G401.6 (cell line): ENCODE measurements at regions not wholly inside any gene's neighbourhood (a gene's known extent, or its start where the extent isn't known, plus 50 kb on each side); places are given as distances from the start of the nearest gene placed in this dataset.

Source experiments
- FAIRE-seq: peaks from 2 replicates; lab custom pipeline; 2012; peaks lifted over from hg19 to GRCh38; lab: Jason Lieb, UNC

DNA sequence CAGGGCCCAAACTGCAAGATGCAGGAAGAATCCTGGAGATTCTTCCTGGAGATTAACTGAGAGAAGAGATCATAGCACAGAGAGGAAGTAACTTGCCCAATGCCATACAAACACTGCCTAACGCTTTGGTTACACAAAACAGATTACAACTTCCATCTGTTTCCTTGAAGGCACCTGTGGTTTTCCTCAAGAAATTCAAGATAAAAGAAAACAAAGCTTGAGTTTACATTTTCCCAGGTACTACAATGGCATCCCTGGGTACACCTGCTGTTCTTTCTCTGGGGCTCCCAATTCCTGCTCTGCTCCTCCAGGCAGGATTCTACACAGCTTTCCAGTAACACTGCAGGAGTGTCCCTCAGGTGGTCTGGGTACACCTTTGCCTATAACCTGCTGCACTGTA is 781.9 kb upstream of the ID2 start:
- no peak for FAIRE-seq

DNA sequence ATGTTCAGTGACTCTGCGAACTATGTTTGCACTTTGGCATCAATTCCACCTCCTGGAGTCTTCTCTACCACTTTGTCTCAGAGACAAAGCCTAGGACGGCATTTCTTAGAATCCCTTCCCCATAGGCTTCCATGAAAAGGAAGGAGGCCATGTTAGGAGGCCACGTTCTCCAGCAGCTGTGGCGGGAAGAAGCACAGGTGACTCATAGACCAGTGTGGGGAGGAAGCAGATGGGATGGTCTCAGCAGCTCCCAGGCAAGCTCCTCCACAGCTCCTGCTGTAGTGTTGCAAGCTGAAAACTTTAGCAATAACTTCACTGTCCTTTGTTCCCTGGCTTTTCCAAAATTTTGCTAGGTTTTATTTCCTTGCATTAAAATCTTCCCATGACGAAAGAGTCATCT is 781.3 kb upstream of the ID2 start:
- no peak for FAIRE-seq

DNA sequence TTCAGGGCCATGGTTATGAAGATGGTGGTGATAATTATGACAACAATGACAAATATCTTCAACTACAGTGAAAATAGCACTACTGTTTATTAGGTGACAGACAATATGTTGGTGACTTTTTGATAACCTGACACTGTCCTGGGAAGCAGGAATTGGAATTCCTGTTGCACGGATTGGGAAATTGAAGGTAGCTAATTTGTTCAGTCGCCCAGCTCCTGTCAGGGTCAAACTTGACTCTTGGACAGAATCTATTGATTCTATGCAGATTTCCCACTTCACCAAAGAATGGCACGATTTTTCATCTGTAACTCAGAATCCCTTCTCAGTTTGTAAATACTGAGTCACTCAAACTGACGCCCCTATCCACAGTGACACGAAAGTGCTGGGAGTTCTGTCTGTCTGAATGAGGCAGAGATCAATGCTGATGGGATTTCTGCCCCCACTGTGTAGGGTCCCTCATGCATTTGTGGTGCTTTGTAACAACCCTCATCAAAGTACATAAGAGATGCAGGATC is 779.5 kb upstream of the ID2 start:
- no peak for FAIRE-seq

DNA sequence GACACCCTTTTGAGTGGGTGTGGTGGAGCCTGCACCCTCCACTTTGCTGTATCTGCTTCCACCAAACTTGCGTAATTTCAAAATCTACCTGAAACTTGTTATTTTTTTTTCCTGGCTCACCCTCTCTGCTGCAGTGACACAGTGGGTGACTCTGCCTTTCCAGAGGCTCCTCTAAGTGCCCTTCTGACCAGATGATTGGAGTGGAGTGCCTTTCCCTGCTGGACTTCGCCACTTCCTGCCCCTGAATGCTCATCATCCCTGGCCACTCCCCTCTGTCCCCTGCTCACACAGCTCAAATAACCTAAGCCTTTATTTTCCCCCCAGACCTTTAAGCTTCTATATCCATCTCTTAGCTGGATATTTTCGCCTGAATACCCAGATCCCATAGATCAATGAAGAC is 777.5 kb upstream of the ID2 start:
- no peak for FAIRE-seq

DNA sequence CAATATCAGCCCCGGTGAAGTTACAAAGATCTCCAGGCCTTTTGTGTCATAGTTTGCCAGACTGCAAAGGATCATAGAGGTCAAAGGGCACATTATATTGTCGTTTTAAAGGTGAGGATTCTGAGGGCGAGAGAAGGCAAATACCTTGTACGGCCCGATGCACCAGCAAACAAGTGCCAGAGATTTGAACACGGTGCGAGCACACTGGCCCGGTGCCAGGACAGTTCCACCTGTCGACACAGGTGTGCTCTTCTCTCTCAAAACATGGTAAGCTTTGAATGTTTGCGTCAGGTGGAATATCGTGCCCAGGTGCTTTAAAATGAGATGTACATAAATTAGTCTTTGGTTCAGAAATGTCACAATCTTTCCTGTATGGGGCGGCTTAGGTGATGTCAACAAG is 776.1 kb upstream of the ID2 start:
- FAIRE-seq = no peak

- FAIRE-seq = no peak
These were observed 775.4 kb upstream of the ID2 start for GRCh38 chr2:7906431-7906830.

- FAIRE-seq = no peak
These were observed 774.8 kb upstream of the ID2 start for GRCh38 chr2:7907041-7907440.

DNA sequence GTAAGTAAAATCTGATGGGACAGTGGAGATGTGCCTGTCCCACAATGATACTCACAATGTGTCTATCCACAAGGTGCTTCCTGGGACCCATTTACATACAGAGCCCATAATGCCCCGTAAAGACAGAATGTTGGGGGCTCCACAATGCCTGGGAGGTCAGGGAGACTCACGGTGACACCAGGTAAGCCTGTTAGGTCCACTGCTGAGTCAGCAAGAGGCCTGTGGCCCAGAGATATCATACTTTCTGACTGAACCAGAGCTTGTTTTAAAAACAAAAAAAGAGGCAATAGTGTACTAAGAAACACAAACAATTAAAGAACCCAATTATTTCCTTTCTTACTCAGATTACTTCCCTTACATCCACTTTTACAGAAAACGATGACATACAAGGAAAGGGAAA is 771.1 kb upstream of the ID2 start:
- FAIRE-seq = no peak

DNA sequence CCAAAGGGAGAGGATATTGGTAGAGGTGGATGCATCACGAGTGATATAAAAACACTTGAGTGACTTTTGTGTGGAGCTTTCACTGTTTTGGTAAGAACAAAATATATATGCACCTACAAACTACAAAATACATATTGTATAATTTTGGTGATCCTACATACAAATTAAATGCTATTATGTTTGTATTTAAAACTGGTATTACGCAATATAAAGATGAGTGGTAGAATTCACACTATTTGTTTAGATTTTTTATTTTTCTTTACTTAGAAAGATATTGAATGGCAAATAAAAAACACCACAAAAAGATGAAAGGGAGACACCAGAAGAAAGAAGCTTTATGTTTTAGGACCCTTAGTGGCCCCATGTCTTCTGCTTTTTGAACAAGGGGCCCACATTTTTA is 770.7 kb upstream of the ID2 start:
- FAIRE-seq = no peak

DNA sequence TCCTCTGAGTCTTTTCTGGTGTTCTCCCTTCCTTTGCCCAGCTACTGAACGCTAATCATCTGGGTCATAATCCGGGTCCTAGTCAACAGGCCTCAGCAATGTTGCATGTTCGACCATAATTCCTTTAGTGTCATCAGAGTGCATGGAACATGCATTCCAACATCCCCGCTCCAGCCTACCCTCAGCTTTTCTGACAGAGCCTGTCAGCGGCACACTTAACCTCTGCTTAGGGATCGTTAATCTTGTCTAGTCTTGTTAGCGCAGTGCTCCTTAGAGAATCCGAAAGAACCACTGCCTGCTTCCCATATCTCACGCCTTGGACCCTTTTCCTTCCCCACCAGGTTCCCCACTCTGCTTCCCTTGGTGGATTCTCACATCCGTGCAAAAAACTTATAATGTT is 767.9 kb upstream of the ID2 start:
- FAIRE-seq = no peak

- no peak for FAIRE-seq
These were observed 766.4 kb upstream of the ID2 start for GRCh38 chr2:7915302-7916091.

DNA sequence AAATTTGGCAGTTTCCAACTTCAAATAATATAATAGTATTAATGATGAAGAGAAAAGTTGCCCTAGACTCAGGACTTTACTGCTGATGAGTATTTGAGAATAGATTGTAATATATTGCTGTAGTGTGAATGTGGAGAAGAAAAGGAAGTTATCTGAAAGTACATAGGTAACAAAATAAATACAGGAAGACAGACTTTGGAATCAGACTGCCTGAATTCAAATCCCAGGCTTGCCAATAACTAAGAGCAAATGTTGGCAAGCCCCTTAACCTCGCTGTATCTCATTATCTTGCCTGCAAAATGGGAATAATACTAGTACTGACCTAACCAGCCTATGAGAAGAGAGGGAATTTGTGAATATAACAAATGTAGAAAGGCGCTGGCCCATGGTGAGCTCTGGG is 765.2 kb upstream of the ID2 start:
- FAIRE-seq = no peak

DNA sequence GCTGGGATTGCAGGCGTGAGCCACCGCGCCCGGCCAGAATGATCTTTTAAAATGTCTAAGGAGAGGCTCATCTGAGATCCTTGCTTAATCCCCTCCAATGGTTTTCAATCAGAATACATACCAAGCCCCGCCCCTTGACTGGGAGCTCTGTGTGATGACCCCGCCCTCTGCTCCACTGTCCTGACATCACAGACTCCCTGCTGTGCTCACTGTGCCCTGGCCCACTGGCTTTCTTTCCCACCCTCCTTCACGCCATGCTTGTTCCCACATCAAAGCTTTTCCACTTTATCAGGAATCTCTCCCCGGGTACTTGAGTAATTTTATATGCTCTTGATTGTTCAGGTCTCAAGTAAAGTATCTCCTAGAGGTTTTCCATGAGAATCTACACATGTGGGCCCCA is 762.3 kb upstream of the ID2 start:
- FAIRE-seq = no peak

- no peak for FAIRE-seq
These were observed 757.7 kb upstream of the ID2 start for GRCh38 chr2:7924023-7924762.

DNA sequence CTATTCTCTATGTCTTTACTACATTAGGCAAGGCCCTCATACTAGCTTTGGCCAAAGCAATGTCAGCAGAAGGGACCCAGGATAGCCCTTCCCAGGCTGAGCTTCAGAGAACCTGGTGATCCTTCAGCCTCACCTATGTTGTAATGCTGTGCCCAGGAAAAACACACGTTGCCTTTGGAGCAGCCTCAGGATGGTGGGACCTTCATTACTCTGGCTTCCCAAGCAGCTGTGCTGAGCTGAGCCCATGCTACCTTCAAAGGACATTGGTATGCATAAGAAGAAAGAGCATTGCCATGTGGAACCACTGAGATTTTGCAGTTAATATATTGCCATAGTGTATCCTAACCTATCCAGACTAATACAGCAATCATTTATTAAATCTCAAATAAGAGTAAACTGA is 756.4 kb upstream of the ID2 start:
- FAIRE-seq = no peak

- FAIRE-seq = no peak
These were observed 754.2 kb upstream of the ID2 start for GRCh38 chr2:7927691-7928090.

DNA sequence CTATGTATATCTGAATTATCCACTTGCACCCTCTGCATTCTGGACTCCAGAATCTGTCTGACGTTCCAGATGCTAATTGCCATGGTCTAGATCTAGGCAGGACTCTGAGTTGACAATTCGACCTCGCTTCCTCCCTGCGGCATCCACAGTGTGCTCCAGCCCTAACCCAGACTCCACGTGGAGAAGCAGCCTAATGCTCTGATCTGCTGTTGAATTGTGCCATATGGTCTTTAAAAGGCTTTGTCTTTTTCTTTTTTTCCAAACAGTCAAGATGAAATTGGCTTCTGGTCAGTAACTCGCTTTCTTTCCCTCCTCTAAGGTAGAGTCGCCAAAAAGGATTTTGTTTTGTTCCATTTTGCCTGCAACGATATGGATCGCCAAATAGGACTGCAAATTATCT is 752.6 kb upstream of the ID2 start:
- no peak for FAIRE-seq

DNA sequence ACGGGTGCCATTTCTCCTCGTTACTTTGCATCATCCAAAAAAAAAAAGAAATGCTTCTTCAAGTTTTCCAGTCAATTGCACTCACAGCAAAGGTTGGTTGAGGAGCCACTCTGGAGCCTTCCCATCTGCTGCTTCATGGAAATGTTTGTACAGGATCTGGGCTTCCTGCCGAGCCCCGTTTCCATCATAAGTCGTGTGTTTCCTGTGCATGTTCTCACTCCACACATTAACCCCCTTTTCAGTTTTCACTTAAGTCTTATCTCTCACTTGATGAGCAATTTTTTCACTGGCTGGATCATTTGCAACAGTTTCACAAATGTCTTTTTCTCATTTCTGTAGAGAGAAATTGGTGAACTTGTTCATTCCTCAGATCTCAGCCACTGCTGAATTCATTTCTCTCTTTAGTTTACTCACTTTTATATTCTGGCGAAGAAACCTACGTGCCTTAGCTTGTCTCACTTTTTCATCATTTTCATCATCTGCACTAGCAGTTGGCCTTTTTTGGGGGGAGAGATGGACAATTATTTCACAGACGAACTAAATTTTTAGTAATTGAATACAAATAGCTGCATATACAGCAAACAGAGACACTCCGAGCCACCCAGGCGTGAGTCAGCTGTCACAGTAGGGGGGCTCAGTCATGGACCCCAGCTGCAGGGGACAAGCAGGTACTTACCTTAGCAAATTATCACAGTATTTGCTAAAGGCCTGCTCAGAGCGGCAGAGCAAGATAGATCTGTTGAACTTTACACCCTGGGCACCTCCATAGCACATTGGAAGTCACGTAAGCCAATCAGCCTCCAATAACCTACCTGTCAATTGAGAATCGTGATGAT is 750.8 kb upstream of the ID2 start:
- no peak for FAIRE-seq

DNA sequence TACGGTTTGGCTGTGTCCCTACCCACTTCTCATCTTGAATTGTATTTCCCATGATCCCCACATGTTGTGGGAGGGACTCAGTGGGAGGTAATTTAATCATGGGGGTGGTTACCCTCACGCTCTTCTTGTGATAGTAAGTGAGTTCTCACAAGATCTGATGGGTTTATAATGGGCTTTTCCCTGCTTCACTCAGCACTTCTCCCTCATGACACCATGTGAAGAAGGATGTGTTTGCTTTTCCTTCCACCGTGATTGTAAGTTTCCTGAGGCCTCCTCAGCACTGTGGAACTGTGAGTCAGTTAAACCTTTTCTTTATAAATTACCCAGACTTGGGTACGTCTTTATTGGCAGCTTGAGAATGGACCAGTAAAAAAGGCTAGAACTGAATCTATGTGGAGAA is 750.0 kb upstream of the ID2 start:
- FAIRE-seq = no peak

GRCh38 chr2:7933672-7934071 is 748.2 kb upstream of the ID2 start:
- no peak for FAIRE-seq

DNA sequence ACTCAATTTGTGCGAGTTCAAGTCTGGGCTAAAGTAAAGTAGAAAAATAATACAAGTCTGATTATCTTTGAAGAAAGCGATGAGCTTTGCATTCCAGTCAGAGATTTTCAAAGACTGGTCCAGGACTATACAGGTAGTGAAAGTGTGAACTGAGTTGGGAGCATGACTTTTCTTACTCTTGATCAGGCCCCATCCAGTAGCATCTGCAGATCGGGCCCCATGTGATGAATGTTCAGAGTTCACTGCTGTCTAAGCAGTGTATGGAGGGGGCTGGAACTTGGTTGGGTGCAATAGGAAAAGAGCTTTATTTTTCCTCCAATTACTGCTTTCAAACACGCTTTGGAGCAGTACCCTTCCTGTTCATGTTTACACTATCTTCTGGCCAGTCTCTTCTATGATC is 747.4 kb upstream of the ID2 start:
- no peak for FAIRE-seq

GRCh38 chr2:7937082-7937481 is 744.8 kb upstream of the ID2 start:
- FAIRE-seq = no peak

DNA sequence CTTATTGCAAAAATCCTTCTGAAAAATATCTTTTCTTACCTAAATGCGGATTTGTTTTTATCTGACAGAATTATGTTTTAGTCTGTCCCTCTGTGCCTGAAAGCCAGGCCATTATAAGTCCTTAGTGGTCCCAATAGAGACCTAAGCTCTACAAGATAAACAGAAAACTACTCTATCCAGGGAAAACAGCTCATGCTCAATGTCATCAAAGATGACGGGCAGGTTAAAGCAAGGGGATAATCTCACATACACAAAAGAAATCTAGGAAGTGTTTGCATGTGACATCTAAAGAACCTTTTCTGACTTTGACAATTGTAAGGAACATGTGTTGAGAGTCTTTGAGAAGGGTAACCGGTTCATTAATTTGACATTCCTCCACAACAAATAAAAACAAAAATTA is 741.1 kb upstream of the ID2 start:
- no peak for FAIRE-seq
